NCI-H2081 (cell line): ENCODE measurements at regions not wholly inside any gene's neighbourhood (a gene's known extent, or its start where the extent isn't known, plus 50 kb on each side); places are given as distances from the start of the nearest gene placed in this dataset.
"Not testable (repeated sequence)": the region's sequence is repeated elsewhere in the genome, so short reads cannot be mapped to it uniquely, and the experiment has no call there.

Source experiments
- DNase-seq, 2 experiments: peaks; one replicate each; lab custom pipeline; 2025; lab: John Stamatoyannopoulos, UW

GRCh38 chr17:5864741-5865657 lies 205.2 kb upstream of the WSCD1 start:
- DNase-seq, result no peak

- DNase-seq, result no peak
These were observed 203.2 kb upstream of the WSCD1 start for GRCh38 chr17:5866978-5867377.

GRCh38 chr17:5869041-5869745 lies 201.0 kb upstream of the WSCD1 start:
- no peak for DNase-seq

GRCh38 chr17:5870231-5870953 lies 199.8 kb upstream of the WSCD1 start:
- no peak for DNase-seq

GRCh38 chr17:5871666-5872065 lies 198.5 kb upstream of the WSCD1 start:
- no peak for DNase-seq

- DNase-seq, result no peak
These were observed 197.3 kb upstream of the WSCD1 start for GRCh38 chr17:5872831-5873230.

GRCh38 chr17:5873781-5874180 lies 196.4 kb upstream of the WSCD1 start:
- no peak for DNase-seq

- DNase-seq, result peak in 1 of 2 experiments; percentile 21
These were observed 195.7 kb upstream of the WSCD1 start for GRCh38 chr17:5874486-5874885.

- DNase-seq, result no peak
These were observed 192.8 kb upstream of the WSCD1 start for GRCh38 chr17:5877366-5877765.

- no peak for DNase-seq
These were observed 192.2 kb upstream of the WSCD1 start for GRCh38 chr17:5877948-5878347.

GRCh38 chr17:5881849-5882248 lies 188.3 kb upstream of the WSCD1 start:
- DNase-seq, result no peak

- DNase-seq, result no peak
These were observed 186.2 kb upstream of the WSCD1 start for GRCh38 chr17:5883775-5884665.

GRCh38 chr17:5885336-5885735 lies 184.8 kb upstream of the WSCD1 start:
- DNase-seq, result no peak

GRCh38 chr17:5888811-5889210 lies 181.4 kb upstream of the WSCD1 start:
- DNase-seq, result no peak

- no peak for DNase-seq
These were observed 177.1 kb upstream of the WSCD1 start for GRCh38 chr17:5892921-5893675.

GRCh38 chr17:5893741-5894140 lies 176.4 kb upstream of the WSCD1 start:
- no peak for DNase-seq

- no peak for DNase-seq
These were observed 174.9 kb upstream of the WSCD1 start for GRCh38 chr17:5895276-5895675.

- no peak for DNase-seq
These were observed 174.0 kb upstream of the WSCD1 start for GRCh38 chr17:5896215-5896614.

- no peak for DNase-seq
These were observed 172.8 kb upstream of the WSCD1 start for GRCh38 chr17:5897275-5897911.

GRCh38 chr17:5897981-5898380 lies 172.2 kb upstream of the WSCD1 start:
- not testable (repeated sequence) for DNase-seq
